Liver (tissue), 3 donors: ENCODE measurements at regions not wholly inside any gene's neighbourhood (a gene's known extent, or its start where the extent isn't known, plus 50 kb on each side); places are given as distances from the start of the nearest gene placed in this dataset.
"Not testable (repeated sequence)": the region's sequence is repeated elsewhere in the genome, so short reads cannot be mapped to it uniquely, and the experiment has no call there.

Experiments used
- ATF3 ChIP-seq: IDR thresholded peaks from 2 replicates; pipeline ENCODE4 v1.6.1; 2016; ENCODE audit warnings: antibody characterized with exemption
- CTCF ChIP-seq: fragments of 150-350 bp; IDR thresholded peaks from 2 replicates; pipeline ENCODE4 v1.5.1; 2017; ENCODE audit warnings: improper control_type of control experiment, low read depth, low read length; ENCODE audit not compliant: missing input control
- GABPA ChIP-seq, 2 donors: IDR thresholded peaks in 1 of 2; conservative IDR thresholded peaks in 1 of 2; 2 replicates each; pipeline ENCODE4 v1.6.1; 2016; ENCODE audit warnings: antibody characterized with exemption in 2 of 2, mild to moderate bottlenecking in 1 of 2, moderate library complexity in 1 of 2
- MAX ChIP-seq: IDR thresholded peaks from 2 replicates; pipeline ENCODE4 v1.6.1; 2016; ENCODE audit warnings: antibody characterized with exemption
- NR2F2 ChIP-seq: IDR thresholded peaks from 2 replicates; pipeline ENCODE4 v1.6.1; 2016; ENCODE audit warnings: antibody characterized with exemption
- RAD21 ChIP-seq, 2 donors: IDR thresholded peaks; 2 replicates each; pipeline ENCODE4 v1.6.1; 2016; ENCODE audit warnings: antibody characterized with exemption in 2 of 2, mild to moderate bottlenecking in 2 of 2
- REST ChIP-seq: IDR thresholded peaks from 2 replicates; pipeline ENCODE4 v1.6.1; 2016; ENCODE audit warnings: antibody characterized with exemption, mild to moderate bottlenecking
- RXRA ChIP-seq, 2 donors: IDR thresholded peaks; 2 replicates each; pipeline ENCODE4 v1.6.1; 2017 to 2018; ENCODE audit warnings: antibody characterized with exemption in 2 of 2, mild to moderate bottlenecking in 1 of 2
- SP1 ChIP-seq: IDR thresholded peaks from 2 replicates; pipeline ENCODE4 v1.6.1; 2018; ENCODE audit warnings: antibody characterized with exemption, mild to moderate bottlenecking
- TAF1 ChIP-seq: conservative IDR thresholded peaks from 2 replicates; pipeline ENCODE4 v1.6.1; 2016; ENCODE audit warnings: antibody characterized with exemption, mild to moderate bottlenecking
- YY1 ChIP-seq: IDR thresholded peaks from 2 replicates; pipeline ENCODE4 v1.6.1; 2016; ENCODE audit warnings: antibody characterized with exemption, mild to moderate bottlenecking
- ZBTB33 ChIP-seq: IDR thresholded peaks from 2 replicates; pipeline ENCODE4 v1.6.1; 2016; ENCODE audit warnings: antibody characterized with exemption
- donor health status: healthy.
- donor health status: healthy.

- not testable (repeated sequence) for TF ChIP-seq RAD21 (IDR thresholded peaks at IDR 0.05); SP1; CTCF; ZBTB33; YY1; TAF1; MAX; REST; GABPA (IDR thresholded peaks at IDR 0.05 in 1 of 2, conservative IDR thresholded peaks at IDR 0.05 in 1 of 2); NR2F2; ATF3; RXRA (IDR thresholded peaks at IDR 0.05)
Observed at GRCh38 chr10:64810046-64810445, 1288.8 kb downstream of the REEP3 start.
